SK-N-SH (cell line): ENCODE measurements at regions not wholly inside any gene's neighbourhood (a gene's known extent, or its start where the extent isn't known, plus 50 kb on each side); places are given as distances from the start of the nearest gene placed in this dataset.

ENCODE experiments used
- CTCF ChIA-PET: fragments of 300-600, 350-600 bp; formaldehyde crosslinking; extraction: SDS; loops from one replicate; lab custom pipeline; 2021; lab: Yijun Ruan, JAX
- POLR2A ChIA-PET: fragments of 350-600 bp; sonication (Branson Sonifier 250); formaldehyde crosslinking; extraction: SDS; loops from one replicate; lab custom pipeline; 2020; ENCODE audit warnings: antibody characterized with exemption, inconsistent platforms; lab: Yijun Ruan, JAX
- DNase-seq: peaks from one replicate; pipeline ENCODE4 v3.0.0; 2012
- H2AFZ ChIP-seq: fragments of 200-600 bp; sonication (generic); 2 replicates; pipeline ENCODE4 v1.8.1; 2016; ENCODE audit warnings: antibody characterized with exemption, mild to moderate bottlenecking, low read depth
- H3F3A ChIP-seq: fragments of 200-600 bp; sonication (generic); replicated peaks from 2 replicates; pipeline ENCODE3; 2016; ENCODE audit warnings: antibody characterized with exemption, mild to moderate bottlenecking; ENCODE audit not compliant: insufficient read depth
- H3K27ac ChIP-seq, 2 experiments: fragments of 200-500 bp in 1 of 2; fragments of 200-600 bp in 1 of 2; sonication (Bioruptor generic) in 1 of 2; sonication (generic), shearing (Covaris generic) in 1 of 2; 2 replicates each; pipeline versions ENCODE4 v1.5.1 to v1.6.1; 2014 to 2016; ENCODE audit warnings: low read depth in 2 of 2, inconsistent platforms in 1 of 2, low read length in 1 of 2, mild to moderate bottlenecking in 1 of 2, mixed read lengths in 1 of 2
- H3K27me3 ChIP-seq: fragments of 200-600 bp; sonication (generic), shearing (Covaris generic); 2 replicates; pipeline ENCODE4 v1.6.1; 2016; ENCODE audit warnings: mixed run types; ENCODE audit not compliant: insufficient read depth
- H3K36me3 ChIP-seq, 2 experiments: fragments of 200-500 bp in 1 of 2; fragments of 200-600 bp in 1 of 2; sonication (Bioruptor generic) in 1 of 2; sonication (generic) in 1 of 2; replicated peaks in 1 of 2; 2 replicates each; pipeline versions ENCODE3 to v1.5.1; 2014 to 2016; ENCODE audit warnings: low read length in 1 of 2, mild to moderate bottlenecking in 1 of 2; ENCODE audit not compliant: insufficient read depth in 2 of 2, control insufficient read depth in 1 of 2
- H3K4me1 ChIP-seq, 2 experiments: fragments of 200-500 bp in 1 of 2; fragments of 200-600 bp in 1 of 2; sonication (Bioruptor generic) in 1 of 2; sonication (generic), shearing (Covaris generic) in 1 of 2; 2 replicates each; pipeline versions ENCODE4 v1.5.1 to v1.6.1; 2014 to 2016; ENCODE audit warnings: low read depth in 1 of 2, low read length in 1 of 2, mixed run types in 1 of 2; ENCODE audit not compliant: insufficient read depth in 2 of 2, control insufficient read depth in 1 of 2
- H3K4me2 ChIP-seq: fragments of 200-600 bp; sonication (generic), shearing (Covaris generic); 2 replicates; pipeline ENCODE4 v1.6.1; 2017; ENCODE audit warnings: mixed run types
- H3K4me3 ChIP-seq, 2 experiments: fragments of 200-500 bp in 1 of 2; fragments of 200-600 bp in 1 of 2; sonication (Bioruptor generic) in 1 of 2; sonication (generic), shearing (Covaris generic) in 1 of 2; 2 replicates each; pipeline versions ENCODE4 v1.5.1 to v1.8.1; 2014 to 2016; ENCODE audit warnings: low read depth in 2 of 2, inconsistent platforms in 1 of 2, low read length in 1 of 2, mild to moderate bottlenecking in 1 of 2, mixed read lengths in 1 of 2, moderate library complexity in 1 of 2
- H3K79me2 ChIP-seq: fragments of 200-600 bp; sonication (generic); 2 replicates; pipeline ENCODE4 v1.8.1; 2017; ENCODE audit warnings: mild to moderate bottlenecking; ENCODE audit not compliant: insufficient read depth
- H3K9ac ChIP-seq: fragments of 200-600 bp; sonication (generic); 2 replicates; pipeline ENCODE4 v1.6.1; 2017; ENCODE audit warnings: mixed run types
- H3K9me2 ChIP-seq: fragments of 200-600 bp; sonication (generic); 2 replicates; pipeline ENCODE4 v1.6.1; 2017; ENCODE audit warnings: mixed run types
- H3K9me3 ChIP-seq: fragments of 200-600 bp; sonication (generic); 2 replicates; pipeline ENCODE4 v1.6.1; 2017; ENCODE audit warnings: mixed run types, mild to moderate bottlenecking, moderate library complexity
- H4K20me1 ChIP-seq: fragments of 200-600 bp; sonication (generic); 2 replicates; pipeline ENCODE4 v1.6.1; 2017; ENCODE audit warnings: mild to moderate bottlenecking, mixed run types; ENCODE audit not compliant: insufficient read depth
- CTCF ChIP-seq: fragments of 200-600 bp; sonication (generic); IDR thresholded peaks from 2 replicates; pipeline ENCODE4 v1.6.1; 2017; ENCODE audit warnings: antibody characterized with exemption, mild to moderate bottlenecking, moderate library complexity
- FOSL2 ChIP-seq: IDR thresholded peaks from 2 replicates; pipeline ENCODE4 v1.4.0; 2012; ENCODE audit warnings: low read depth, mild to moderate bottlenecking, moderate library complexity, borderline replicate concordance
- GABPA ChIP-seq: IDR thresholded peaks from 2 replicates; pipeline ENCODE4 v1.4.0; 2012; ENCODE audit warnings: low read depth, mild to moderate bottlenecking
- JUND ChIP-seq: IDR thresholded peaks from 2 replicates; pipeline ENCODE4 v1.4.0; 2012
- MAX ChIP-seq: IDR thresholded peaks from 2 replicates; pipeline ENCODE4 v1.4.0; 2012; ENCODE audit warnings: low read depth
- PBX3 ChIP-seq: IDR thresholded peaks from 2 replicates; pipeline ENCODE4; 2012
- REST ChIP-seq: IDR thresholded peaks from 2 replicates; pipeline ENCODE4 v1.6.1; 2012; ENCODE audit warnings: mild to moderate bottlenecking, low read depth, low read length, moderate library complexity
- RXRA ChIP-seq: IDR thresholded peaks from 2 replicates; pipeline ENCODE4 v1.4.0; 2012; ENCODE audit warnings: low read depth, mild to moderate bottlenecking, borderline replicate concordance
- SIN3A ChIP-seq: IDR thresholded peaks from 2 replicates; pipeline ENCODE4 v1.6.1; 2012; ENCODE audit warnings: low read depth, mild to moderate bottlenecking, low read length, moderate library complexity, borderline replicate concordance
- USF1 ChIP-seq: IDR thresholded peaks from 2 replicates; pipeline ENCODE4 v1.4.0; 2012; ENCODE audit warnings: low read depth, borderline replicate concordance
- USF2 ChIP-seq: fragments of 150-350 bp; IDR thresholded peaks from 2 replicates; pipeline ENCODE4 v1.6.1; 2017; ENCODE audit warnings: antibody characterized with exemption, low read length, low read depth, borderline replicate concordance
- ZBTB33 ChIP-seq: IDR thresholded peaks from 2 replicates; pipeline ENCODE4 v1.4.0; 2012; ENCODE audit warnings: low read depth, borderline replicate concordance
- WGBS: methylation state at CpG from one replicate; pipeline ENCODE4 v1.1.6; 2017; ENCODE audit warnings: low lambda C conversion rate; 5-methylcytosine and 5-hydroxymethylcytosine counted together

GRCh38 chr10:124888262-124888661 is 53.7 kb upstream of the ZRANB1 start:
- no peak overlapping the region for H3K4me3 ChIP-seq
- DNase-seq, result no peak
- H3K9me2 ChIP-seq, result no peaks in the 10 kb centered on the region
- H3F3A ChIP-seq, result no peaks in the 10 kb centered on the region
- H3K9ac ChIP-seq, result no peak overlapping the region
- ChIA-PET CTCF (no interaction called here), POLR2A (no interaction called here)
- H3K79me2 ChIP-seq, result no peaks in the 10 kb centered on the region
- H3K4me1 ChIP-seq, result no peaks in the 10 kb centered on the region
- no peak overlapping the region for H3K4me2 ChIP-seq
- no peak overlapping the region for H3K27ac ChIP-seq
- H3K27me3 ChIP-seq, result no peaks in the 10 kb centered on the region
- H3K36me3 ChIP-seq, result no peaks in the 10 kb centered on the region
- H3K9me3 ChIP-seq, result no peaks in the 10 kb centered on the region
- TF ChIP-seq USF1, result no peak
- no peak for TF ChIP-seq ZBTB33
- no peak for TF ChIP-seq REST
- TF ChIP-seq PBX3, result no peak
- no peak for TF ChIP-seq JUND
- no peak for TF ChIP-seq USF2
- TF ChIP-seq MAX, result no peak
- no peak for TF ChIP-seq FOSL2
- no peak for TF ChIP-seq CTCF
- no peak for TF ChIP-seq GABPA
- no peak for TF ChIP-seq SIN3A
- TF ChIP-seq RXRA, result no peak
- H4K20me1 ChIP-seq, result no peaks in the 10 kb centered on the region
- 92% methylated on average over 1 of the region's 1 CpG for WGBS
- H2AFZ ChIP-seq, result no peak overlapping the region
